ENCODE measurements at regions not wholly inside any gene's neighbourhood (a gene's known extent, or its start where the extent isn't known, plus 50 kb on each side); places are given as distances from the start of the nearest gene placed in this dataset.

DNA sequence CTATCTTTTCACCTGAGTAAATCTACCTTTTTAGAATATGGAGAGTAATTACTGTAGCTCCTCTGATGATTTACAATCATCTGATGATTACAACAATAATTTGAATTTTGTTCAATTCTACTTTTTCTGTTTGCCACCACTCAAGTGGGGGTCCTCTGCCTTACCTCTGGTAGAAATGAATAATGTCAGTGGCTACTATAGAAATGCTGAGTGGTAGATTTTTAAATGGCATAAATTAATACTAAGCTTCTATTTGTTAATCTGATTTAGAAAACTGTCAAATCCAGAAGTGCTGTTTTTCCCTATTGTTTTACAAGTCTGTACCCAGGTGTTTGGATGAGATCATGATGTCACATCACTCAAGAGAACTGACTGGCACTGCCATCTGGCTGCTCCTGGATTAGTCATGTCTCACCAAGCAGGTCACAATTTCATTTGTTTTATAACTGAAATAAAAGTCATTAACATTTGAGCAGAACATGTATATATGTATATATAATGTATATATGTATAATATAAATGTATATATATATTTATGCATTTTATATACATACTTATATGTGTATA is 494.8 kb downstream of the TBC1D4 start:
- TF ChIP-seq SLC30A9 (CRISPR knock-in tag; IDR thresholded peaks at IDR 0.05) (no peak), EZH2 (IDR thresholded peaks at IDR 0.05; ENCODE audit: borderline replicate concordance, low read depth, low read length) (no peak), WHSC1 (IDR thresholded peaks at IDR 0.05; ENCODE audit: low read length) (no peak), CTCF (IDR thresholded peaks at IDR 0.05 in 2 of 3, conservative IDR thresholded peaks at IDR 0.05 in 1 of 3; ENCODE audit: insufficient read depth in 2 of 3, low read depth in 1 of 3, low read length in 3 of 3) (no peak), GABPA (tag; conservative IDR thresholded peaks at IDR 0.05; ENCODE audit: low read depth) (no peak), ZNF282 (CRISPR knock-in tag; IDR thresholded peaks at IDR 0.05) (no peak), CBFB (CRISPR knock-in tag; IDR thresholded peaks at IDR 0.05) (no peak), NR2F6 (CRISPR knock-in tag; IDR thresholded peaks at IDR 0.05) (no peak), ZNF124 (CRISPR knock-in tag; IDR thresholded peaks at IDR 0.05) (no peak), MITF (IDR thresholded peaks at IDR 0.05) (no peak), MXD1 (CRISPR knock-in tag; IDR thresholded peaks at IDR 0.05; ENCODE audit: borderline replicate concordance, poor library complexity, severe bottlenecking) (no peak)
- TF ChIP-seq, protein P1, sequence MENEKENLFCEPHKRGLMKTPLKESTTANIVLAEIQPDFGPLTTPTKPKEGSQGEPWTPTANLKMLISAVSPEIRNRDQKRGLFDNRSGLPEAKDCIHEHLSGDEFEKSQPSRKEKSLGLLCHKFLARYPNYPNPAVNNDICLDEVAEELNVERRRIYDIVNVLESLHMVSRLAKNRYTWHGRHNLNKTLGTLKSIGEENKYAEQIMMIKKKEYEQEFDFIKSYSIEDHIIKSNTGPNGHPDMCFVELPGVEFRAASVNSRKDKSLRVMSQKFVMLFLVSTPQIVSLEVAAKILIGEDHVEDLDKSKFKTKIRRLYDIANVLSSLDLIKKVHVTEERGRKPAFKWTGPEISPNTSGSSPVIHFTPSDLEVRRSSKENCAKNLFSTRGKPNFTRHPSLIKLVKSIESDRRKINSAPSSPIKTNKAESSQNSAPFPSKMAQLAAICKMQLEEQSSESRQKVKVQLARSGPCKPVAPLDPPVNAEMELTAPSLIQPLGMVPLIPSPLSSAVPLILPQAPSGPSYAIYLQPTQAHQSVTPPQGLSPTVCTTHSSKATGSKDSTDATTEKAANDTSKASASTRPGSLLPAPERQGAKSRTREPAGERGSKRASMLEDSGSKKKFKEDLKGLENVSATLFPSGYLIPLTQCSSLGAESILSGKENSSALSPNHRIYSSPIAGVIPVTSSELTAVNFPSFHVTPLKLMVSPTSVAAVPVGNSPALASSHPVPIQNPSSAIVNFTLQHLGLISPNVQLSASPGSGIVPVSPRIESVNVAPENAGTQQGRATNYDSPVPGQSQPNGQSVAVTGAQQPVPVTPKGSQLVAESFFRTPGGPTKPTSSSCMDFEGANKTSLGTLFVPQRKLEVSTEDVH (IDR thresholded peaks at IDR 0.05; ENCODE audit: low read depth, partially characterized antibody), result no peak
- TF ChIP-seq, protein P2, sequence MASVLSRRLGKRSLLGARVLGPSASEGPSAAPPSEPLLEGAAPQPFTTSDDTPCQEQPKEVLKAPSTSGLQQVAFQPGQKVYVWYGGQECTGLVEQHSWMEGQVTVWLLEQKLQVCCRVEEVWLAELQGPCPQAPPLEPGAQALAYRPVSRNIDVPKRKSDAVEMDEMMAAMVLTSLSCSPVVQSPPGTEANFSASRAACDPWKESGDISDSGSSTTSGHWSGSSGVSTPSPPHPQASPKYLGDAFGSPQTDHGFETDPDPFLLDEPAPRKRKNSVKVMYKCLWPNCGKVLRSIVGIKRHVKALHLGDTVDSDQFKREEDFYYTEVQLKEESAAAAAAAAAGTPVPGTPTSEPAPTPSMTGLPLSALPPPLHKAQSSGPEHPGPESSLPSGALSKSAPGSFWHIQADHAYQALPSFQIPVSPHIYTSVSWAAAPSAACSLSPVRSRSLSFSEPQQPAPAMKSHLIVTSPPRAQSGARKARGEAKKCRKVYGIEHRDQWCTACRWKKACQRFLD (CRISPR knock-in tag; IDR thresholded peaks at IDR 0.05), result no peak

All from K562 (cell line).